22Rv1 (cell line): ENCODE measurements at regions not wholly inside any gene's neighbourhood (a gene's known extent, or its start where the extent isn't known, plus 50 kb on each side); places are given as distances from the start of the nearest gene placed in this dataset.

Experiments used
- H3K27ac ChIP-seq: fragments of 450-650 bp; 2 replicates; pipeline ENCODE4 v1.5.1; 2017
- ZFX ChIP-seq: fragments of 450-650 bp; IDR thresholded peaks from 2 replicates; pipeline ENCODE4 v1.6.1; 2017; ENCODE audit warnings: antibody characterized with exemption, borderline replicate concordance
- TF ChIP-seq, protein P1 (sequence below): fragments of 450-650 bp; IDR thresholded peaks from 2 replicates; pipeline ENCODE4 v1.5.1; 2017; ENCODE audit warnings: mild to moderate bottlenecking

DNA sequence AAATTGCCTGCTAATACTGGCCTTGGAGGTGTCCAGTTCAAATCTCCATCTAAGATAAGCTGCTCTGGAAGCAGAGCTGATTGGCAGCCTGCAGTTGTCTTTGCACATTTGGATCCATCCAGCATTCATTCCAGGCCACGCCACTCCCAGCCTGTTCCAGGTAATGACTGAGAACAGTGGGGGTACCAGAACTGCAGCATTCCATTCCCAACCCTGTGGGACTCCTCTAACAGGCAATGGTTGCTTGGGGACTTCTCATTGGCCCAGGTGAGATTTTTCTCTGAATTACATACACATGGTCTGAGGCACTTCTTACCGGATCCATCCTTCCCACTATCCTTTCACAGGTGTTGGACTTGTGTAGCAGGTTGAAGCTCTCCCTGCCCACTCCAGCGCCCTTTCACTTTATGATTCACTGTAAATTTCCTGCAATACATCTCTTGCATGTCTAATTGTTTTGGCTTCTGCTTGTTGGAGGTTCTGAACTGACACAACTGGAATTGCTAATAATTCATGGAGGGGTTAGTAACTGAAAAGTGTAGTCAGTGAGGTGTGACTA is 206.1 kb upstream of the ZFHX3 start:
- TF ChIP-seq ZFX: no peak
- TF ChIP-seq, protein P1, sequence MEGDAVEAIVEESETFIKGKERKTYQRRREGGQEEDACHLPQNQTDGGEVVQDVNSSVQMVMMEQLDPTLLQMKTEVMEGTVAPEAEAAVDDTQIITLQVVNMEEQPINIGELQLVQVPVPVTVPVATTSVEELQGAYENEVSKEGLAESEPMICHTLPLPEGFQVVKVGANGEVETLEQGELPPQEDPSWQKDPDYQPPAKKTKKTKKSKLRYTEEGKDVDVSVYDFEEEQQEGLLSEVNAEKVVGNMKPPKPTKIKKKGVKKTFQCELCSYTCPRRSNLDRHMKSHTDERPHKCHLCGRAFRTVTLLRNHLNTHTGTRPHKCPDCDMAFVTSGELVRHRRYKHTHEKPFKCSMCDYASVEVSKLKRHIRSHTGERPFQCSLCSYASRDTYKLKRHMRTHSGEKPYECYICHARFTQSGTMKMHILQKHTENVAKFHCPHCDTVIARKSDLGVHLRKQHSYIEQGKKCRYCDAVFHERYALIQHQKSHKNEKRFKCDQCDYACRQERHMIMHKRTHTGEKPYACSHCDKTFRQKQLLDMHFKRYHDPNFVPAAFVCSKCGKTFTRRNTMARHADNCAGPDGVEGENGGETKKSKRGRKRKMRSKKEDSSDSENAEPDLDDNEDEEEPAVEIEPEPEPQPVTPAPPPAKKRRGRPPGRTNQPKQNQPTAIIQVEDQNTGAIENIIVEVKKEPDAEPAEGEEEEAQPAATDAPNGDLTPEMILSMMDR: no peak
- H3K27ac ChIP-seq: no peak overlapping the region

- H3K27ac ChIP-seq: no peak overlapping the region
- TF ChIP-seq, protein P1: no peak
- no peak for TF ChIP-seq ZFX
These were observed 204.5 kb upstream of the ZFHX3 start for GRCh38 chr16:73252446-73252845.

GRCh38 chr16:73251608-73252007 is 203.7 kb upstream of the ZFHX3 start:
- TF ChIP-seq ZFX: no peak

DNA sequence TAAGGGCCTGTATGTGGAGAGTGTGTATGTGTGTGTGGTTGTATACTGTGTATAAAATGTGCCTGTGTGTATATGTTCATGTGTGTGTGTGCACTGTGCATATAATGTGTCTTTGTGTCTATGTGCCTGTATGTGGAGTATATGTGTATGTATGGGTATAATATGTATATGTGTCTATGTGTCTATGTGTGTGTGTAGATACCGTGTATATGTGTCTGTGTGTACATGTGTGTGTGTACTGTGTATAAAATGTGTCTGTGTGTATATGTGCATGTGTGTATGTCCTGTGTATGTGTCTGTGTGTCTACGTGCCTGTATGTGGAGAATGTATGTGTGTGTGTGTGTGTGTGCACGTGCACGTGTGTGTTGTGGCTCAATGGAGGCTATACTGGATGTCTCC is 200.4 kb upstream of the ZFHX3 start:
- H3K27ac ChIP-seq: no peak overlapping the region

More at GRCh38 chr16:73251608-73252007, 203.7 kb upstream of the ZFHX3 start:
- no peak overlapping the region for H3K27ac ChIP-seq

GRCh38 chr16:73240920-73241319 is 193.0 kb upstream of the ZFHX3 start:
- H3K27ac ChIP-seq: no peak overlapping the region
- TF ChIP-seq, protein P1: no peak
- TF ChIP-seq ZFX: no peak

More for the DNA sequence above, 200.4 kb upstream of the ZFHX3 start:
- TF ChIP-seq, protein P1: no peak
- TF ChIP-seq ZFX: no peak

DNA sequence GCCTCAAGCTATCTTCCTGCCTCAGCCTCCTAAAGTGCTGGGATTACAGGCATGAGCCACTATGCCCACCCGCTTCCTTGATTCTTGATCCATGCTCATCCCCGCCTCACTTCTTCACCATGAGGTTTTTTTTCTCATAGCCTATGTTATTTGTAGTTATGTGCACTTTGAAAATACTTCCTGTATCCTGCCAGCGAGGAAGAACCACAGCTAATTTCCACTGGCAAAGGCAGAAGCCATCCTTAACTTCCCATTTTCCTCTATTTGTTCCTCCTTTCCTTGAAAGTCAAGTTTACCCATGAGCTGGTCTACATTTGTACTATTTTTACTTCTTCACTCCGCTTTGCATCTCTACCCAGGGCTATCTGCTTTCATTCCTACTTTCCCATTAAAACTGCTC is 189.7 kb upstream of the ZFHX3 start:
- TF ChIP-seq, protein P1: no peak
- no peak for TF ChIP-seq ZFX
- H3K27ac ChIP-seq: no peak overlapping the region

DNA sequence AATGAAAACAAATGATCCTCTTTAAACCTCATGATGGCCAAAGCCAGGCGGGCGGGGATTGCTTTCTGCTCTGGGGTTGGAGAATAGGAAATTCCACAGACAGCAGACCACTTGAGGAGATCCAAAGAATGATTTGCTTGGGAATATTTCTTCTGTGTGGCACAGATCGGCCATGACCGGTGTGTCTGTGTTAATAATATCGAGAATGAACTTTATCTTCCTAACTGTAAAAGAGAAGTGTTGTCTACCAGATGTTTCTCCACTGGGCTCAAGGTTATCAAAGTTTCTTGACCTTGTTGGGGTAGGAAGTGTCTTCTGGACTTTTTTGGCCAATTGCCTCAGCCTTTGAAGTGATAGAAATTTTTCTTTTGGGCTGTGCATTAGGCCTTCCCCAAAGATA is 186.6 kb upstream of the ZFHX3 start:
- TF ChIP-seq, protein P1: no peak
- TF ChIP-seq ZFX: no peak
- H3K27ac ChIP-seq: no peak overlapping the region

DNA sequence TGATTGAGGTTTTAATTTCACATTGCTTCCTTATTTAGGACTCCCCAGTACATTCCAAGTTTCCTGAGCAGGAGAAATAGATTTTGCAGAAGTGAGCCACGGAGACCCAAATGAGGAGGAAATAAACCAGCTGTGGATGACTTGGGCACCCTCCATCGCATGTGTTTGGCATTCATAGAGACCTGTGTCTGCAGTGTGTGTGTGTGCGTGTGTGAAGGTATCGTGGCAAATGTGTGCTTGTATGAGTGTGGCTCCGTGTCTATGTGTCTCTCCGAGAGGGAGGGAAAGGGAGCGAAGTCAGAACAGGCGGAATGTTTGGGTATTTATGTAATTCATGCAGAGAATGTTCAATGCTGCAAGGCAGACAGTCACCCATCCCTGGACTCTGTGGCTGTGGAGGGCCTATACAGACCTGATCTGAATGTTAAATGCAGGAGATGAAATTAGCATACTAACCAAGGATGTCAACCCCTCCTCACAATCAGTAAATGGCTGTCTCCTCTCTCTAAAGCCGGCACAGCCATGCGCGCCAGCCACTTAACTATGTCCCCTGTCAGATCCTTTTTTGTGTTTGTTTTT is 186.0 kb upstream of the ZFHX3 start:
- no peak overlapping the region for H3K27ac ChIP-seq
- TF ChIP-seq, protein P1: no peak
- no peak for TF ChIP-seq ZFX
